ENCODE measurements at regions not wholly inside any gene's neighbourhood (a gene's known extent, or its start where the extent isn't known, plus 50 kb on each side); places are given as distances from the start of the nearest gene placed in this dataset.

- intact Hi-C loops (cut with micrococcal nuclease; ENCODE audit: unreplicated experiment): no loop called here
- BruUV-seq (replicated peaks): no TSS peak
- Histone ChIP-seq H3K27ac (ENCODE audit: extremely low read length, insufficient read depth, low read length) (no peak overlapping the region), H2AFZ (ENCODE audit: low read length) (no peak overlapping the region), H4K20me1 (ENCODE audit: insufficient read depth, low read length) (no peaks in the 10 kb centered on the region; the same call in 1 of the 2 replicates), H3K9ac (ENCODE audit: insufficient read depth, low read depth, low read length) (no peak overlapping the region), H3K4me3 (replicated peaks in 1 of 3; ENCODE audit: insufficient read depth in 1 of 3, low read depth in 2 of 3, low read length in 3 of 3) (no peak overlapping the region), H3K79me2 (ENCODE audit: insufficient read depth, low read length) (no peaks in the 10 kb centered on the region), H3K4me2 (ENCODE audit: low read depth, low read length) (no peak overlapping the region), H3K36me3 (replicated peaks in 1 of 2; ENCODE audit: control insufficient read depth in 1 of 2, insufficient read depth in 2 of 2, low read length in 2 of 2) (no peaks in the 10 kb centered on the region), H3K4me1 (ENCODE audit: insufficient read depth, low read length) (peaks cover 22% of the 10 kb centered on the region), H3K9me3 (ENCODE audit: low read length) (no peaks in the 10 kb centered on the region), H3K27me3 (ENCODE audit: control insufficient read depth in 1 of 2, insufficient read depth in 2 of 2, low read length in 2 of 2) (peaks cover 12 to 56% of the 10 kb centered on the region in 2 experiments)
- in situ Hi-C loops (cut with HindIII; ENCODE audit: extremely low pct_ligation_motif_present, low pct_unique_long_range_greater_than_20kb): no loop called here
- ATAC-seq: no peak
- no peak for DNase-seq (ENCODE audit: low spot score)
- POLR2A ChIA-PET: no interaction called here
- WGBS (ENCODE audit: low lambda C conversion rate): 0% methylated on average over 3 of the region's 3 CpGs
- FAIRE-seq: no peak
- CTCF ChIA-PET (ENCODE audit: low intra/inter-chr PET ratio, low total read pairs): no interaction called here
- TF ChIP-seq ZNF280B (CRISPR knock-in tag; IDR thresholded peaks at IDR 0.05; ENCODE audit: borderline replicate concordance) (no peak), ZNF432 (CRISPR knock-in tag; IDR thresholded peaks at IDR 0.05; ENCODE audit: borderline replicate concordance) (no peak), ZNF768 (CRISPR knock-in tag; IDR thresholded peaks at IDR 0.05) (no peak), BCL6 (CRISPR knock-in tag; IDR thresholded peaks at IDR 0.05) (no peak), ZMYM4 (CRISPR knock-in tag; IDR thresholded peaks at IDR 0.05) (no peak), ZNF672 (CRISPR knock-in tag; IDR thresholded peaks at IDR 0.05) (no peak), ZKSCAN1 (IDR thresholded peaks at IDR 0.05; ENCODE audit: low read length) (no peak), KMT2A (CRISPR knock-in tag; IDR thresholded peaks at IDR 0.05) (no peak), FUBP1 (CRISPR knock-in tag; IDR thresholded peaks at IDR 0.05; ENCODE audit: borderline replicate concordance) (no peak), ARID3A (IDR thresholded peaks at IDR 0.05; ENCODE audit: low read depth, low read length) (no peak), MLXIP (CRISPR knock-in tag; IDR thresholded peaks at IDR 0.05; ENCODE audit: borderline replicate concordance) (no peak), ZNF567 (CRISPR knock-in tag; IDR thresholded peaks at IDR 0.05; ENCODE audit: borderline replicate concordance) (no peak), ZNF776 (CRISPR knock-in tag; IDR thresholded peaks at IDR 0.05) (no peak), ZNF317 (CRISPR knock-in tag; IDR thresholded peaks at IDR 0.05) (no peak), ZBTB39 (CRISPR knock-in tag; IDR thresholded peaks at IDR 0.05) (no peak), SP5 (CRISPR knock-in tag; IDR thresholded peaks at IDR 0.05; ENCODE audit: borderline replicate concordance, low read depth) (no peak)
Observed at GRCh38 chr7:155867280-155867679, 55.0 kb upstream of the SHH start.

All from HepG2 (cell line).